Endothelial cell (in vitro differentiated cells): ENCODE measurements at regions not wholly inside any gene's neighbourhood (a gene's known extent, or its start where the extent isn't known, plus 50 kb on each side); places are given as distances from the start of the nearest gene placed in this dataset.

Source experiments
- DNase-seq: peaks from one replicate; pipeline ENCODE4 v3.0.0; 2021; ENCODE audit warnings: low spot score
- H3K27ac Mint-ChIP-seq: one replicate; pipeline ENCODE4 v1.8.0; 2021; ENCODE audit warnings: mixed read lengths, inconsistent platforms; ENCODE audit not compliant: unreplicated experiment
- H3K27me3 Mint-ChIP-seq: one replicate; pipeline ENCODE4 v1.8.0; 2021; ENCODE audit warnings: mild to moderate bottlenecking, moderate library complexity, mixed read lengths, inconsistent platforms; ENCODE audit not compliant: unreplicated experiment
- H3K36me3 Mint-ChIP-seq: one replicate; pipeline ENCODE4 v1.8.0; 2021; ENCODE audit warnings: mild to moderate bottlenecking, low read depth, mixed read lengths, inconsistent platforms; ENCODE audit not compliant: unreplicated experiment
- H3K4me1 Mint-ChIP-seq: one replicate; pipeline ENCODE4 v1.8.0; 2021; ENCODE audit warnings: mild to moderate bottlenecking, mixed read lengths, inconsistent platforms; ENCODE audit not compliant: unreplicated experiment
- H3K4me3 Mint-ChIP-seq: one replicate; pipeline ENCODE4 v1.8.0; 2021; ENCODE audit warnings: mild to moderate bottlenecking, mixed read lengths, inconsistent platforms; ENCODE audit not compliant: unreplicated experiment
- H3K9me3 Mint-ChIP-seq: one replicate; pipeline ENCODE4 v1.8.0; 2021; ENCODE audit warnings: mixed read lengths, inconsistent platforms; ENCODE audit not compliant: unreplicated experiment
- TF ChIP-seq, protein P1 (sequence below): fragments of 200-600 bp; sonication (generic); IDR thresholded peaks from one replicate; pipeline ENCODE4 v1.5.0; 2021; ENCODE audit warnings: antibody characterized with exemption; ENCODE audit not compliant: unreplicated experiment

DNA sequence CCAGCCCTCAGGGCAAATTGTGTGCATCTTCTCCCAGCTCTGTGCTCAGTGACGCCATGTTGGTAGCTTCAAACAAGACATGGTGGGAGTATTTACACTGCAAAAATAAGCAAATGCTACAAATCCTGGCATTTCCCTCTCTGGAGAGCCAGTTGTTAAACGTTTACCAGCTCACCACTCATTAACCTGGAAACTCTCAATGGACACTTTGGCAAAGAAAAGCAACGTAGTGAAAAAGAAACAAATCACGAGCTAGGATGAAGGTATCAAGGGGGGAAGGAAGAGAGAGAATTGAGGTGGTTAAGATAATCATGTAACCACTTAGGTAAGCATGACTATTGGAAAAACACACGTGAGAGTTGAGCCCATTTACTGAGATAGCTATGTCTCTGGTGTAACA, 72.5 kb downstream of the MRPS30 start:
- Mint-ChIP-seq H3K27me3 (no peaks in the 10 kb centered on the region), H3K36me3 (no peaks in the 10 kb centered on the region), H3K4me3 (no peak overlapping the region), H3K4me1 (no peaks in the 10 kb centered on the region), H3K9me3 (no peaks in the 10 kb centered on the region), H3K27ac (no peak overlapping the region)
- TF ChIP-seq, protein P1, sequence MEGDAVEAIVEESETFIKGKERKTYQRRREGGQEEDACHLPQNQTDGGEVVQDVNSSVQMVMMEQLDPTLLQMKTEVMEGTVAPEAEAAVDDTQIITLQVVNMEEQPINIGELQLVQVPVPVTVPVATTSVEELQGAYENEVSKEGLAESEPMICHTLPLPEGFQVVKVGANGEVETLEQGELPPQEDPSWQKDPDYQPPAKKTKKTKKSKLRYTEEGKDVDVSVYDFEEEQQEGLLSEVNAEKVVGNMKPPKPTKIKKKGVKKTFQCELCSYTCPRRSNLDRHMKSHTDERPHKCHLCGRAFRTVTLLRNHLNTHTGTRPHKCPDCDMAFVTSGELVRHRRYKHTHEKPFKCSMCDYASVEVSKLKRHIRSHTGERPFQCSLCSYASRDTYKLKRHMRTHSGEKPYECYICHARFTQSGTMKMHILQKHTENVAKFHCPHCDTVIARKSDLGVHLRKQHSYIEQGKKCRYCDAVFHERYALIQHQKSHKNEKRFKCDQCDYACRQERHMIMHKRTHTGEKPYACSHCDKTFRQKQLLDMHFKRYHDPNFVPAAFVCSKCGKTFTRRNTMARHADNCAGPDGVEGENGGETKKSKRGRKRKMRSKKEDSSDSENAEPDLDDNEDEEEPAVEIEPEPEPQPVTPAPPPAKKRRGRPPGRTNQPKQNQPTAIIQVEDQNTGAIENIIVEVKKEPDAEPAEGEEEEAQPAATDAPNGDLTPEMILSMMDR = no peak
- DNase-seq = no peak

GRCh38 chr5:44884036-44884435, 75.3 kb downstream of the MRPS30 start:
- H3K4me1 Mint-ChIP-seq = no peaks in the 10 kb centered on the region
- H3K36me3 Mint-ChIP-seq = no peaks in the 10 kb centered on the region
- DNase-seq = no peak
- TF ChIP-seq, protein P1 = no peak
- no peak overlapping the region for H3K27ac Mint-ChIP-seq
- H3K9me3 Mint-ChIP-seq = no peaks in the 10 kb centered on the region
- no peak overlapping the region for H3K4me3 Mint-ChIP-seq
- H3K27me3 Mint-ChIP-seq = no peaks in the 10 kb centered on the region

GRCh38 chr5:44885903-44886302, 77.2 kb downstream of the MRPS30 start:
- Mint-ChIP-seq H3K9me3 (no peaks in the 10 kb centered on the region), H3K4me1 (no peaks in the 10 kb centered on the region), H3K27ac (no peak overlapping the region), H3K4me3 (no peak overlapping the region), H3K27me3 (no peaks in the 10 kb centered on the region), H3K36me3 (no peaks in the 10 kb centered on the region)
- no peak for DNase-seq
- TF ChIP-seq, protein P1 = no peak

GRCh38 chr5:44887722-44888121, 79.0 kb downstream of the MRPS30 start:
- H3K4me1 Mint-ChIP-seq = no peaks in the 10 kb centered on the region
- H3K27ac Mint-ChIP-seq = no peak overlapping the region
- no peaks in the 10 kb centered on the region for H3K36me3 Mint-ChIP-seq
- H3K4me3 Mint-ChIP-seq = no peak overlapping the region
- TF ChIP-seq, protein P1 = no peak
- no peak for DNase-seq
- no peaks in the 10 kb centered on the region for H3K9me3 Mint-ChIP-seq
- no peaks in the 10 kb centered on the region for H3K27me3 Mint-ChIP-seq

DNA sequence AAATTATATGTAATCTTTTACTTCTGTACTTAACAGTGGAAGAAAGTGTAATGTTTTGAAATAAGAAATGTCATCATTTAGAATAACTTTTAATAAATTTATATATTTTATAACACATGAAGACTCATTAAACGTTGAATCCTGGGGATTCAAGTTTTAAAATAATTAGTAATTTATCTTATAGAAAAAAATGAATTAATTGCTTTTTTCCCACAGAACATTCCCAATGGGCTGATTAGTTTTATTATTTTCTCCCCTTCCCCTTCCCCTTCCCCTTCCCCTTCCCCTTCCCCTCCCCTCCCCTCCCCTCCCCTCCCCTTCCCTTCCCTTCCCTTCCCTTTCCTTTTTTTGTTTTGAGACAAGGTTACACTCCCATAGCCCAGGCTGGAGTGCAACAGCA, 79.7 kb downstream of the MRPS30 start:
- Mint-ChIP-seq H3K4me1 (no peaks in the 10 kb centered on the region), H3K27ac (no peak overlapping the region), H3K4me3 (no peak overlapping the region), H3K27me3 (no peaks in the 10 kb centered on the region), H3K36me3 (no peaks in the 10 kb centered on the region), H3K9me3 (no peaks in the 10 kb centered on the region)
- DNase-seq = no peak
- TF ChIP-seq, protein P1 = no peak
